ENCODE measurements at regions not wholly inside any gene's neighbourhood (a gene's known extent, or its start where the extent isn't known, plus 50 kb on each side); places are given as distances from the start of the nearest gene placed in this dataset.

- no peak for DNase-seq
Measured at GRCh38 chr22:47965066-47965465, 1202.6 kb downstream of the TBC1D22A start.

GRCh38 chr22:47963660-47964059, 1201.2 kb downstream of the TBC1D22A start:
- DNase-seq, result no peak

GRCh38 chr22:47957649-47958048, 1195.2 kb downstream of the TBC1D22A start:
- DNase-seq, result no peak

- no peak for DNase-seq
Measured at GRCh38 chr22:47954107-47954506, 1191.7 kb downstream of the TBC1D22A start.

GRCh38 chr22:47944941-47945340, 1182.5 kb downstream of the TBC1D22A start:
- no peak for DNase-seq

GRCh38 chr22:47943729-47944700, 1181.6 kb downstream of the TBC1D22A start:
- DNase-seq, result no peak

- no peak for DNase-seq
Measured at GRCh38 chr22:47940211-47940610, 1177.8 kb downstream of the TBC1D22A start.

- no peak for DNase-seq
Measured at GRCh38 chr22:47933891-47934290, 1171.4 kb downstream of the TBC1D22A start.

GRCh38 chr22:47933226-47933625, 1170.8 kb downstream of the TBC1D22A start:
- DNase-seq, result no peak

- DNase-seq, result no peak
Measured at GRCh38 chr22:47929646-47930185, 1167.3 kb downstream of the TBC1D22A start.

GRCh38 chr22:47929073-47929472, 1166.6 kb downstream of the TBC1D22A start:
- no peak for DNase-seq

- no peak for DNase-seq
Measured at GRCh38 chr22:47928631-47929030, 1166.2 kb downstream of the TBC1D22A start.

GRCh38 chr22:47927648-47928210, 1165.3 kb downstream of the TBC1D22A start:
- DNase-seq, result no peak

GRCh38 chr22:47923011-47923427, 1160.6 kb downstream of the TBC1D22A start:
- DNase-seq, result no peak

- no peak for DNase-seq
Measured at GRCh38 chr22:47921906-47922305, 1159.5 kb downstream of the TBC1D22A start.

GRCh38 chr22:47920380-47920959, 1158.0 kb downstream of the TBC1D22A start:
- no peak for DNase-seq

- DNase-seq, result no peak
Measured at GRCh38 chr22:47919893-47920292, 1157.4 kb downstream of the TBC1D22A start.

GRCh38 chr22:47919001-47919441, 1156.6 kb downstream of the TBC1D22A start:
- DNase-seq, result no peak

GRCh38 chr22:47918276-47918921, 1155.9 kb downstream of the TBC1D22A start:
- no peak for DNase-seq

GRCh38 chr22:47914481-47915097, 1152.1 kb downstream of the TBC1D22A start:
- no peak for DNase-seq

GRCh38 chr22:47902646-47903180, 1140.3 kb downstream of the TBC1D22A start:
- no peak for DNase-seq

- no peak for DNase-seq
Measured at GRCh38 chr22:47901911-47902310, 1139.5 kb downstream of the TBC1D22A start.
